ENCODE measurements at regions not wholly inside any gene's neighbourhood (a gene's known extent, or its start where the extent isn't known, plus 50 kb on each side); places are given as distances from the start of the nearest gene placed in this dataset.

DNA sequence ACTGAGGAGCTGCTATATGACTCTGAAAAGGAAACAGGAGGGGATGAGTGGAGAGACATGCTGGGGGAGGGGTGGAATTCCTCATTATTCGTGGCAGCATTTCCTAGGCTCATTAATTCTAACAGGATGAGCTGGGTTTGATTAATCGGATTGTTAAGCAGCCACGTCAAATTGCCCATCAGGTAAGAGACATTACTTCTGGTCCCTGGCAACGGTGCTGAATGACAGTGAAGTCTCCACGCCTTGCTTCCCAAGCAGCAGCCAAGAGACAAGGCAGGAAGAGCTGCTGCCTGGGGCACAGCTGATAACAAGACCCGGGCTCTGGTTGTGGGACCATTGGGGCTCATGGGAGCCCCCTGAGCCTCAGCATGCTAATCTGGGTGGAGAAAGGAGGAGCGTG lies 86.6 kb downstream of the MARCHF4 start:
- no peak for DNase-seq

DNA sequence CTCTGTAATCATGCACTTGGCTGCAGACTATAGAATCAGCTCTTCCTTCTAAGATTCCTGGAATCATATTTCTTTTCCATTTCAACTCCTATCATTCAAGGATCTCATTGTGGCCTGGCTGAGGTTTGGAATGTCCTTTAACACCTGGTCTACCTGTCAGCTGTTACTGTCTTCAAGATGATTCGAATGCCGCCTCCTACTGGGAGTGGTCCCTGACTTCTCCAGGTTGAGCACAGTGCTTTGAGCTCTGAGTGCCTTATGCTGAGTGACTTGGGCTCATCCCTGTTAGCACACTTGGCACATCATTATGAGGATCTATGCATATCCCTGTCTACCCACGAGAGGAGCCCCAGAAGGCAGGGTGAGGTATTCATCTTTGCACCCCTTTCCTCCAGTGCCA lies 87.6 kb downstream of the MARCHF4 start:
- DNase-seq = no peak

DNA sequence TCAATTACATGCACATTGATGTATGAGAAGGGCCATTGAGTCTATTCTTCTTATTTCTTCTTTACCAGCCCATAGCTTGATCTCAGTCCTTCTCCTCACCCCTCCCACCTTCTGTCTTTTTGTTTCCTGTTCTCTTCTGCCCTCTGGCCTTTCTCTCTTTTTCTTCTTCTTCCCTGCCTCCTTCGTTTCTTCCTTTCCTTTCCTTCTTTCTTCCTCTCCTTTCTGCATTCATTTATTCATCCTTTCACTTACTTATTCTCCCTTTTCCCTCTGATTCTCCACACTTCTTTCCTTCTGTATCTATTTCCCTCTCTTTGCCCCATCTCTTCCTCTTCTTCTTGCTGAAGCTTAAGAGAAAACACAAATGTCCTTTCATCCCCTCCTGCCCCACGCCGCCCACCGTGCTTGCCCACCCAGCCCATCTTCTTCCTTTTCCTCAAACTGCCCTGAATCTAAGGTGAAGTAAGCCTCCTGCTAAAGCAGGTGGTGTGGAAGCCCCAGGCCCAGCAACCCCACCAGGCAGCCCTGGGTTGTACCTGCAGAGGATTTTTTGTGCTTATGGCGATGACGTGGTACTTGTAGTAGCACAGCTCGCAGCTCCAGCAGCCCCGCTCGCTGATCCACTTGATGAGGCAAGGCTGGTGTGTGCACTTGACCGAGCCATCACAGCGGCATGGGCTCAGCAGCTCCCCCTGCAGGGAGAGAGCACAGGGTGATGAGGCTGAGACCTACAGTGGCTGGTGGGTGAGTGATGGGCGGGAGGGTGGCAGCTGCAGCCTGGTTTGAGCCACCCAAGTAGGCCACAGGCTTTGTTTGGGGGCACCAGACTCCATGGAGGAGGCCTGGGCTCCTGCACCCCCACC lies 89.0 kb downstream of the MARCHF4 start:
- DNase-seq = no peak

DNA sequence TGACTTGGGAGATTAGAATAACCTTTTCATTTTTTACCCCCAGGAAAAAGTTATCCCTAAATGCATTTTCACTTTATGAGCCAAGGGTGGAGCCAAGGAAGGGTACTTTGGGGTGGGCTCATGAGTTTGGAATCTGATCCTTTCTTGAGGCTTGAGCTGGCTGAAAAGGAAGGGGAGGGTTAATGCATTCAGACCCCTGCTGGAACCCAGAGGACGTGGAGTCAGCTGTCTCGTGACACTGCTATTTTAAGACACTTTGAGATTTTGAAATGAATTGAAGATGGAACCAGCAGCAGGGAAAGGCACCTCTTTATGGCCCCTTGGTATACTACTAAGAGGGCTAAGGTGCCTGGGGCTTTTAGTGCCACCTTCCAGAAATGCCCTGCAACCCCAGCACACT lies 90.4 kb downstream of the MARCHF4 start:
- no peak for DNase-seq

DNA sequence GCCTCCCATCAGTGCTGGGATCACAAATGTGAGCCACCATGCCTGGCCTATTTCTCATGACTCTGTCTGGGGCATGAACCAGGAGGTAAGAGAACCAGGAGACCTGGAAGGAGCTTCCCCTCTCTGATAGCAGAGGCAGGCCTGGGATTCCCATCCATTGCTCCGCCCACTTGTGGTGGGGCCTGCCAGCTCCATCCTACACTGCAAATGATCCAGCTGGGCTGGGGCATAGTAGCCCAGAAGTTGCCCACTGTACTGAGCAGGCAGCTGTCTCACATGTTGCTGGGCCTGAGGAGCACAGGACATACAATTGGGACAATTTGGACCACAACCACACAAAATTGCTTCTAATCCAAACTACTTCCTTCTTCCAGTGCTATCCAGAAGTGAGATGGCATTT lies 91.0 kb downstream of the MARCHF4 start:
- no peak for DNase-seq

DNA sequence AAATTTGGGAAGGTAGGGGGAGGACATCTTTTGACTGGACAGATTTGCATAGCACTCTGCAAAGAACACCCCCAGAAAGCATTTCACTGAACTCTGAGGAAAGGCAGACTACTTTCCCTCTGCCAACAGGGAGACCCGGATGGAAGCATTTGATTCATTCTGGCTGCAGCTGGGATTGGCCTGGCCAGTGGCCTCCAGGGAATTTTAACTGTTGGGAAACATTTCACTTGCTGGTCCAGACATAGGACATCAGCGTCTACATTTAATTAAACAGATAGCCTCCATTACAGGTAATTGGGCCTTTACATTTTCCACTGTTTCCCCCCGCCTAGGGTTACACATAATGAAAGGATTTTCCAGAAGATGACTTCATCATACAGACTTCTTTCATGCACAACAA lies 92.8 kb downstream of the MARCHF4 start:
- no peak for DNase-seq

DNA sequence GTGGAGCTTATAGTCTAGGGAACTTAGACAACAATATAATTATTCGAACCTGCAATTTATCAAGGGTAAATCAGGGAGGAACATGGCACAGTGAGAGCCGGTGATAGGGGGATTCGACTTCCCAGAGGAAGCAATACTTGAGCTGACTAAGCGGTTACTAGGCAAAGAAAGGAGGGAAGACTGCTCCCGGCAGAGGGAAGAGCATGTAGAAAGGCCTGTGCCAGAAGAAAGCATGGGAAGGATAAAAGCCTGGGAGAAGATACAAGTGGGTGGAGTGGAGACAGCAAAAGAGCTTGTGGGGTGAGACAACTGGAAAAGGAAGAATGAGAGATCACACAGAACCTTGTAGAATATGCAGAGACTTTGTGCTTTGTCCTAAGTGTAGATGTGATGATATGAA lies 93.3 kb downstream of the MARCHF4 start:
- no peak for DNase-seq

DNA sequence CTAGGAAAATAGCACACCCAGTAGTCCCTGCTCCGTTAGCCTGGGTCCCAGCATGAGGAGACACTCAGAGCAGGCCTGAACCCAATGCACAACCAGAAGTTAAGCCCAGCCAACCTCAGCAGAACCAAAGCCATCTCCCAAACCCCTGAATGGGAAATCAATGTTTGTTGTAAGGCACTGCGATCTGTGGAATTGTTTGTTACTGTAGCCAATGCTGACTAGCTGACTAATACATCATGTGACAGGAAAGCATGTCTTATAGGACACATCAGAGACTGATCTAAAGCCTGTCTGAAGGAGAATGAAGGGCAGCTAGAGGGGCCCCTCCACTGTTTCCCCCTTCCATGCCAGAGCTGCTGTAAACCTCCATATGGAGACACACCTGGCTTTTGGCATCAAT lies 96.4 kb downstream of the MARCHF4 start:
- DNase-seq = no peak

DNA sequence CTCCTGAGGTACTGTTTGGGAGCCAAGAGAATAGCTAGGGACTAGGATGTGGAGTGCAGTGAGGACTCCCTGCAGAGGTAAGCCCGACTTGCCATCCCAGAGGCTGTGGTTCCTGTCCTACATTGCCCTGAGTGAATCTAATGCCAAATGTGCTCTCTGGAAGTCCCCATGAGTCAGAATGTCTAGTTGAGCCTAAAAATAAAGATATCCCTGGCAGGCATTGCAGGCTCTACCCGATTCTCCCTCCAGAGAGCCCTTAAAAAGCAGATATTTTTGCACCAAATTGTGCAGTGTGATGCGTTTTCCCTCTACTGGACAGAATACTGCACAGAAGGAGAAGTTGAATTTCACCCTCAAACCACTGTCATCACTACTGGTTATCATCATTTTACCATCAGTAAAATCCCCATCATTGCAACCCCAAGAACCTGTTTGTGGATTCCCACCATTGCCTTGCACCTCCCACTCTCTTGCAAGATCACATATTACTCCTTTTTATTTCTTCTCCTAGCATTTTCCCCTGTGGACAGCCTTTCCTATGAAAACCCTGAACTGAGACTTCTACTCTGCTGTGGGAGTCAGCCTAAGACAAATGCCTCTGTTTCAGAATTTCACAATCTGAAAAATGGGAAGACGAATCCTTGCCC lies 98.0 kb downstream of the MARCHF4 start:
- no peak for DNase-seq

DNA sequence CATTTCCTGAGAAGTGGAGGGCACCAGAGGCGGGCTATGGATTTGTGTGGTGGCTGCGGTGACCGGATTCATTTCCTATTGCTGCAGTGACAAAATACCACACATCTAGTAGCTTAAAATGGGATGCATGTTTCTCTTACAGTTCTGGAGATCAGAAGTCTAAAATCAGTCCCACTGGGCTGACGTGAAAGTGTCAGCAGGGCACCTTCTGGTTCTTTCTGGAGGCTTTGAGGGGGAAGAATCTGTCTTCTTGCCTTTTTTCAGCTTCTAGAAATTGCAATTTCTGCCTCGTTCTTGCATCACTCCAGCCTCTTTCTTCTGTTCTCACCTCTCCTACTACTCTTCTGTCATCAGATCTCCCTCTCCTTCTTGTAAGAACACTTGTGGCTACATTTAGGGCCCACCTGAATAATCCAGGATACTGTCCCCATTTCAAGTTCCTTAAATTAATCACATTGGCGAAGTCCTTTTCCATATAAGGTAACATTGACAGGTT lies 111.2 kb downstream of the MARCHF4 start:
- no peak for DNase-seq

DNA sequence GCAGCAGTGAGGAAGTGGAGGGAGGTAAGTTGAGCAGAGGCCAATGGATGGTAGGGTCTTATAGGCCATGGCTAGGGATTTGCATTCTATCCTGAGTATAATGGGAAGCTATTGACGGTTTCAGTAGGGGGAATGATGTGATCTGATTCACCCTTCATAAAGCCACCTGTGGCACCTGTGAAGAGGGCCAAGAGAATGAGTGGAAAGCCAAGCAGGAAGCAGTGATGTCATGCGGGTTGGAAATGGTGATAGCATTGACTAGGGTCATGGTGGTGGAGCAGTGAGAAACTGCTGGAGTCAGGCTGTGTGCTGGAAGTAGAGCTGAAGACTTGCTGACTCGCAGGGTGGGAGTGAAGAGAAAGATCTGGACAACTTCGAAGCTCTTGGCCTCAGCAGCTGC lies 111.7 kb downstream of the MARCHF4 start:
- no peak for DNase-seq

DNA sequence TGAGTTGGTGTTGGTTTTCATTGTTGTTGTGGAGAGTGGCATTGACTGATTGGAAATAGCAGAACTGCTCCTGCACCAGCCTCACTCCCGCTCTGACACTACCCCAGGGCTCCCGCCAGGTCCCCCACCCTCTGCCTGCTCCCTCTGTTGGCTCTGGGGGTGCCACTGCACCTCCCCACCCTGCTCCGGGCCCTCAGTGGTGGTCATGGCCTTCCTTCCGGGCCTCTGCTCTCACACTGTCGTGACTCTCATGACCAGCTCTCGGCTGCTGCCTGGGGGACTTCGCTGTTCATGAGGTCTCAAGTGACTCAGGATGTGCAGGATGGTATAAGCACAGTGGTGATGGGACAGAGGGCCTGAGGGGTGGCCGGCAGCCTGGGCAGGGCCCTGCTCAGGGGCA lies 113.2 kb downstream of the MARCHF4 start:
- DNase-seq = no peak

DNA sequence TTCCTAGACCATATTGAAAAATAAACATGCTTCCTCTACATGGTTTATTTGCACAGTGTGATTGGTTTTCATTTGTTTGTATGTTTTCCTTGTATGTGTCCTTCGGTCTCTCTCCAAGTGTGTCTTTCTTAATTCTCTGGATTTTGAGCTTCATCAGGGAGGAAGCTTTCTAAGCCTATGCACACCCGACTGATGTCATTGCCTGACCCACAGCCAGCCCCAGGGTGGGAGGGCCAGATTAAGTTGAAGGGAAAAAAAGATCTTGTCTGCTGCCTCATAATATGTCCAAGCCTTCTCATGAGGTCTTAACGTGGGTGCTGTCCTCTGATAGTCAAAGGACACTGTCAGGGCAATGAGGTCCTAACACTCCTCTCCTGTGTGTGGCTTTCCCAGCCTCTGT lies 115.2 kb downstream of the MARCHF4 start:
- DNase-seq = no peak
